Kidney (tissue), 13 donors: ENCODE measurements at regions not wholly inside any gene's neighbourhood (a gene's known extent, or its start where the extent isn't known, plus 50 kb on each side); places are given as distances from the start of the nearest gene placed in this dataset.

Source experiments
- DNase-seq, 5 donors: peaks; one replicate each; pipeline ENCODE4 v3.0.0-alpha.2; 2013 to 2020
- FAIRE-seq: peaks from 2 replicates; lab custom pipeline; 2012; peaks lifted over from hg19 to GRCh38; lab: Jason Lieb, UNC
- H3K27ac ChIP-seq, 2 donors: one replicate each; pipeline ENCODE4 v1.7.0; 2013; ENCODE audit warnings: low read depth in 2 of 2, low read length in 2 of 2, inconsistent platforms in 1 of 2
- H3K27me3 ChIP-seq: one replicate; pipeline ENCODE4 v1.7.1; 2013; ENCODE audit warnings: low read length, inconsistent platforms; ENCODE audit not compliant: control insufficient read depth, insufficient read depth
- H3K36me3 ChIP-seq, 3 donors: one replicate each; pipeline versions ENCODE4 v1.7.0 to v1.7.1; 2013; ENCODE audit warnings: low read length in 3 of 3, control low read depth in 1 of 3, inconsistent platforms in 1 of 3; ENCODE audit not compliant: insufficient read depth in 3 of 3, control insufficient read depth in 2 of 3
- H3K4me1 ChIP-seq, 3 donors: one replicate each; pipeline versions ENCODE4 v1.7.0 to v1.7.1; 2013; ENCODE audit warnings: low read length in 3 of 3, inconsistent platforms in 1 of 3, low read depth in 1 of 3; ENCODE audit not compliant: control insufficient read depth in 2 of 3, insufficient read depth in 2 of 3
- H3K4me3 ChIP-seq, 3 donors: one replicate each; pipeline versions ENCODE4 v1.7.0 to v1.8.1; 2013; ENCODE audit warnings: low read length in 3 of 3, control low read depth in 1 of 3, inconsistent platforms in 1 of 3
- H3K9ac ChIP-seq, 3 donors: one replicate each; pipeline versions ENCODE4 v1.7.0 to v1.7.1; 2013; ENCODE audit warnings: low read length in 3 of 3, control low read depth in 1 of 3, inconsistent platforms in 1 of 3
- H3K9me3 ChIP-seq, 3 donors: one replicate each; pipeline versions ENCODE4 v1.7.0 to v1.7.1; 2013; ENCODE audit warnings: low read length in 3 of 3, control low read depth in 1 of 3, inconsistent platforms in 1 of 3; ENCODE audit not compliant: control insufficient read depth in 2 of 3, insufficient read depth in 1 of 3
- intact Hi-C: fragments of 100-400 bp; cut with DNase I; formaldehyde crosslinking; loops from one replicate; pipeline ENCODE4 v1.11.1; 2022
- TF ChIP-seq, protein P1 (sequence below): IDR thresholded peaks from 3 replicates; pipeline ENCODE4 v1.5.1; 2012; ENCODE audit warnings: mild to moderate bottlenecking, moderate library complexity, borderline replicate concordance; ENCODE audit not compliant: insufficient read depth; ENCODE audit errors: extremely low read depth
- donor health status: control.
- donor health status: control.
- donor health status: control.
- donor health status: control.
- donor health status: control.
- donor health status: DM: yes; HTN: yes; CAD: no.
- donor health status: Normal renal cell carcinoma (clear cell type).

DNA sequence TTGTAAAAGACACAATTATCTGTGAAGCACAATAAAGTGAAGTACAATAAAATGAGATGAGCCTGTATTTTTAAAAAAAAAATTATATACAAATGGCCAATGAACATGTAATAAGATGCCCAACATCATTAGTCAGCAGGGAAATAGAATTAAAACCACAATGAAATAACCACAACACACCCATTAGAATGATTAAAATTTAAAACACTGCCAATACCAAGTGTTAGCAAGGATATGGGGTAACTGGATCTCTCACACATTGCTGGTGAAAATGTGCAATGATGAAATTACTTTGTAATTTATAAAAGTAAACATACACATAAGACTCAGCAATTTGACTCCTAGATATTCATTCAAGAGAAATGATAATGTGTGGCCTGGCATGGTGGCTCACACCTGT is 62.8 kb downstream of the SHOC1 start:
- H3K36me3 ChIP-seq: no peaks in the 10 kb centered on the region
- FAIRE-seq: no peak
- H3K9ac ChIP-seq: no peak overlapping the region
- H3K4me1 ChIP-seq: no peaks in the 10 kb centered on the region
- TF ChIP-seq, protein P1, sequence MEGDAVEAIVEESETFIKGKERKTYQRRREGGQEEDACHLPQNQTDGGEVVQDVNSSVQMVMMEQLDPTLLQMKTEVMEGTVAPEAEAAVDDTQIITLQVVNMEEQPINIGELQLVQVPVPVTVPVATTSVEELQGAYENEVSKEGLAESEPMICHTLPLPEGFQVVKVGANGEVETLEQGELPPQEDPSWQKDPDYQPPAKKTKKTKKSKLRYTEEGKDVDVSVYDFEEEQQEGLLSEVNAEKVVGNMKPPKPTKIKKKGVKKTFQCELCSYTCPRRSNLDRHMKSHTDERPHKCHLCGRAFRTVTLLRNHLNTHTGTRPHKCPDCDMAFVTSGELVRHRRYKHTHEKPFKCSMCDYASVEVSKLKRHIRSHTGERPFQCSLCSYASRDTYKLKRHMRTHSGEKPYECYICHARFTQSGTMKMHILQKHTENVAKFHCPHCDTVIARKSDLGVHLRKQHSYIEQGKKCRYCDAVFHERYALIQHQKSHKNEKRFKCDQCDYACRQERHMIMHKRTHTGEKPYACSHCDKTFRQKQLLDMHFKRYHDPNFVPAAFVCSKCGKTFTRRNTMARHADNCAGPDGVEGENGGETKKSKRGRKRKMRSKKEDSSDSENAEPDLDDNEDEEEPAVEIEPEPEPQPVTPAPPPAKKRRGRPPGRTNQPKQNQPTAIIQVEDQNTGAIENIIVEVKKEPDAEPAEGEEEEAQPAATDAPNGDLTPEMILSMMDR: no peak
- intact Hi-C loops: no loop called here
- H3K4me3 ChIP-seq: no peak overlapping the region
- H3K9me3 ChIP-seq: peaks cover 0 to 9% (median 0%) of the 10 kb centered on the region in 3 donors
- no peaks in the 10 kb centered on the region for H3K27me3 ChIP-seq
- H3K27ac ChIP-seq: no peak overlapping the region
- no peak for DNase-seq

DNA sequence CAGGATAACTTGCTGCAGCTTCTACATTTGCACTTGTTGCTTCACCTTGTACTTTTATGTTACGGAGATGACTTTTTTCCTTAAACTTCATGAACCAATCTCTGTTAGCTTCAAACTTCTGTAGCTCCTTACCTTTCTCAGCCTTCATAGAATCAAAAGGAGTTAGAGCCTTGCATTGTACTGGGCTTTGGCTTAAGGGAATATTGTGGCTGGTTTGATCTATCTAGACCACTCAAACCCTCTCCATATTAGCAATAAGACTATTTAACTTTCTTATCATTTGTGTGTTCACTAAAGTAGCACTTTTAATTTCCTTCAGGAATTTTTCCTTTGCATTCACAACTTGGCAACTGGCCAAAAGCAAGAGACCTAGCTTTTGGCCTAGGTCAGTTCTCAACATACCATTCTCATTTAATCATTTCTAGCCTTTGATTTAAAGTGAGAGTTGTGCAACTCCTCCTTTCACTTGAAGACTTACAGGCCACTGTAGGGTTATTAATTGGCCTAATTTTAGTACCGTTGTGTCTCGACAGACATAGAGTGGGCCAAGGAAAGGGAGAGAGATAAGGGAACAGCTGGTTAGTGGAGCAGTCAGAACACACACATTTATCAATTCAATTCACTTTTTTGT is 63.7 kb downstream of the SHOC1 start:
- H3K27ac ChIP-seq: no peak overlapping the region
- no peaks in the 10 kb centered on the region for H3K4me1 ChIP-seq
- no peak overlapping the region for H3K9ac ChIP-seq
- DNase-seq (peak in 2 of 5 donors; percentile 0 to 5), FAIRE-seq (no peak)
- H3K9me3 ChIP-seq: peaks cover 0 to 9% (median 0%) of the 10 kb centered on the region in 3 donors
- H3K36me3 ChIP-seq: no peaks in the 10 kb centered on the region
- intact Hi-C loops: no loop called here
- TF ChIP-seq, protein P1: no peak
- no peaks in the 10 kb centered on the region for H3K27me3 ChIP-seq
- H3K4me3 ChIP-seq: no peak overlapping the region

DNA sequence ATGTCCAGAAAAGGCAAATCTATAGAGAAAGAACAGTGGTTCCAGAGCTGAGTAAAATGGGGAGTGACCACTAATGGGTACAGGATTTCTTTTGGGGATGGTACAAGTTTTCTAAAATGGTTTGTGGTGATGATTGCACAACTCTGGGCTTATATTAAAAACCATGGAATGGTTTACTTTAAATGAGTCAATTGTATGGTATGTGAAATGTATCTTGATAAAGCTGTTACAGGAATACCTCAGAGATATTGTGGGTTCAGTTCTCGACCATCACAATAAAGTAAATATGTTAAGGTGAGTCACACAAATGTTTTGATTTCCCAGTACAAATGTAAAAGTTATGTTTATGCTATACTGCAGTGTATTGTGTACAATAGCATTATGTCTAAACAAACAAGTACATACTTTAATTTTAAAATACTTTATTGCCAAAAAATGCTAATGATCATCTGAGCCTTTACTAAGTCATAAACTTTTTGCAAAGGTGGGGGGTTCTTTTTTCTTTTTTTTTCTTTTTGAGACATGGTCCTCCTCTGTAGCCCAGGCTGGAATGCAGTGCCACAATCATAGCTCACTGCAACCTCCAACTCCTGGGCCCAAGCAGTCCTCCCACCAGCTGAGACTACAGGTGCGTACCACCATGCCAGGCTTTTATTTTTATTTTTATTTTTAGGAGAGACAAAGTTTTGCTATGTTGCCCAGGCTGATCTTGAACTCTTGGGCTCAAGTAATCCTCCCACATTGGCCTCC is 65.9 kb downstream of the SHOC1 start:
- TF ChIP-seq, protein P1: no peak
- Histone ChIP-seq H3K9me3 (peaks cover 0 to 9% (median 0%) of the 10 kb centered on the region in 3 donors), H3K27me3 (no peaks in the 10 kb centered on the region), H3K4me1 (no peaks in the 10 kb centered on the region), H3K27ac (no peak overlapping the region), H3K36me3 (no peaks in the 10 kb centered on the region), H3K9ac (no peak overlapping the region), H3K4me3 (no peak overlapping the region)
- FAIRE-seq: no peak
- intact Hi-C loops: no loop called here
- DNase-seq: no peak
